ENCODE measurements at regions not wholly inside any gene's neighbourhood (a gene's known extent, or its start where the extent isn't known, plus 50 kb on each side); places are given as distances from the start of the nearest gene placed in this dataset.

DNA sequence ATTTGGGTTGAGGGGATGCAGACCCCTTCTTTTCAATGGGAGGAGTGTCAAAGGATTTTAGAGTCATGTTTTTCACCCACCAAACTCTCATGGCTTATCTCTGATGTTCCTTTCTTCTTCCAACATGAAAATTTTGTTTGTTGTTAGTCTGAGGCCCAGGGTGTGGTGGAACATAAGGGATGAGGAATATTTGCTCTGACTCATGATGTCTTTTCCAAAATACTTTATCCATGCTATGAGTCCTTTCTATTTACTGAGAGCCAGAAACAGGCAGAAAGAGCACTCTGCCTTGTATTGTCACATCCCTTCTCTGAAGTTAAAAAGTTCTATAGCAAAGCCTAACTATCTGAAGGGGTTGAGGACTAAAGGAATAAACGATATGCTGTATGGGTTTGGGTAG, 61.6 kb upstream of the GYPA start:
- H3K27ac ChIP-seq (ENCODE audit: low read length) = no peak overlapping the region
- WGBS = 97% methylated on average over 1 of the region's 1 CpG
- H3K9me3 ChIP-seq (ENCODE audit: control insufficient read depth, low read length) = no peaks in the 10 kb centered on the region
- DNase-seq (no peak), ATAC-seq (no peak)
- no peaks in the 10 kb centered on the region for H3K27me3 ChIP-seq (ENCODE audit: control insufficient read depth, insufficient read depth)
- no peaks in the 10 kb centered on the region for H3K4me1 ChIP-seq (ENCODE audit: control insufficient read depth, insufficient read depth, low read length)
- intact Hi-C loops (cut with DNase I) = no loop called here
- no peak overlapping the region for H3K4me3 ChIP-seq (ENCODE audit: low read length)

DNA sequence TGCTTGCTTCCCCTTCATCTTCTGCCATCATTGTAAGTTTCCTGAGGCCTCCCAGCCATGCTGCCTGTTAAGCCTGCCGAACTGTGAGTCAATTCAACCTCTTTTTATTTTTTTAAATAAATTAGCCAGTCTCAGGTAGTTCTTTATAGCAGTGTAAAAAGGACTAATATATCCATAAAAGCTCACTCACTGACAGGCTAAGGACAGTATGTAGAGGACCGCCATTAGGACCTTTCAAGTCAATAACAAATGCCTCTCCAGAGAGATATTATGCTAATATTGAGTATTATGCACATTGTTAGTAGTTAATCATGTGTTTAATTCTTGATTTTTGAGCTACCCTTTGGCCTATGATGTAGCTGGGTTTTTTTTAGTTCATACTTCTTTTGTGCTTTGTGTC, 62.6 kb upstream of the GYPA start:
- Histone ChIP-seq H3K9me3 (ENCODE audit: control insufficient read depth, low read length) (no peaks in the 10 kb centered on the region), H3K27ac (ENCODE audit: low read length) (no peak overlapping the region), H3K4me3 (ENCODE audit: low read length) (no peak overlapping the region), H3K27me3 (ENCODE audit: control insufficient read depth, insufficient read depth) (no peaks in the 10 kb centered on the region), H3K4me1 (ENCODE audit: control insufficient read depth, insufficient read depth, low read length) (no peaks in the 10 kb centered on the region)
- intact Hi-C loops (cut with DNase I) = no loop called here
- DNase-seq (no peak), ATAC-seq (no peak)
- 92% methylated on average over 2 of the region's 2 CpGs for WGBS

GRCh38 chr4:144204431-144204830, 63.9 kb upstream of the GYPA start:
- Histone ChIP-seq H3K27me3 (ENCODE audit: control insufficient read depth, insufficient read depth) (no peaks in the 10 kb centered on the region), H3K4me3 (ENCODE audit: low read length) (no peak overlapping the region), H3K9me3 (ENCODE audit: control insufficient read depth, low read length) (no peaks in the 10 kb centered on the region), H3K4me1 (ENCODE audit: control insufficient read depth, insufficient read depth, low read length) (no peaks in the 10 kb centered on the region), H3K27ac (ENCODE audit: low read length) (no peak overlapping the region)
- ATAC-seq (no peak), DNase-seq (no peak)
- intact Hi-C loops (cut with DNase I) = no loop called here

GRCh38 chr4:144206711-144207110, 66.2 kb upstream of the GYPA start:
- WGBS = 63% methylated on average over 1 of the region's 1 CpG
- intact Hi-C loops (cut with DNase I) = no loop called here
- H3K9me3 ChIP-seq (ENCODE audit: control insufficient read depth, low read length) = no peaks in the 10 kb centered on the region
- no peaks in the 10 kb centered on the region for H3K27me3 ChIP-seq (ENCODE audit: control insufficient read depth, insufficient read depth)
- ATAC-seq = no peak
- H3K4me3 ChIP-seq (ENCODE audit: low read length) = no peak overlapping the region
- no peak overlapping the region for H3K27ac ChIP-seq (ENCODE audit: low read length)
- H3K4me1 ChIP-seq (ENCODE audit: control insufficient read depth, insufficient read depth, low read length) = no peaks in the 10 kb centered on the region
- DNase-seq = no peak

GRCh38 chr4:144208074-144208473, 67.6 kb upstream of the GYPA start:
- no peak overlapping the region for H3K4me3 ChIP-seq (ENCODE audit: low read length)
- ATAC-seq = no peak
- no peak for DNase-seq
- H3K27me3 ChIP-seq (ENCODE audit: control insufficient read depth, insufficient read depth) = no peaks in the 10 kb centered on the region
- no peaks in the 10 kb centered on the region for H3K9me3 ChIP-seq (ENCODE audit: control insufficient read depth, low read length)
- 80% methylated on average over 2 of the region's 2 CpGs for WGBS
- H3K4me1 ChIP-seq (ENCODE audit: control insufficient read depth, insufficient read depth, low read length) = no peaks in the 10 kb centered on the region
- intact Hi-C loops (cut with DNase I) = no loop called here
- H3K27ac ChIP-seq (ENCODE audit: low read length) = no peak overlapping the region

- 77% methylated on average over 4 of the region's 4 CpGs for WGBS
- no peak overlapping the region for H3K27ac ChIP-seq (ENCODE audit: low read length)
- no peak for DNase-seq
- no peaks in the 10 kb centered on the region for H3K4me1 ChIP-seq (ENCODE audit: control insufficient read depth, insufficient read depth, low read length)
- no peaks in the 10 kb centered on the region for H3K9me3 ChIP-seq (ENCODE audit: control insufficient read depth, low read length)
- ATAC-seq = no peak
- intact Hi-C loops (cut with DNase I) = no loop called here
- no peaks in the 10 kb centered on the region for H3K27me3 ChIP-seq (ENCODE audit: control insufficient read depth, insufficient read depth)
- H3K4me3 ChIP-seq (ENCODE audit: low read length) = no peak overlapping the region
Observed at GRCh38 chr4:144209491-144209890, 69.0 kb upstream of the GYPA start.

GRCh38 chr4:144213371-144213770, 72.9 kb upstream of the GYPA start:
- Histone ChIP-seq H3K9me3 (ENCODE audit: control insufficient read depth, low read length) (no peaks in the 10 kb centered on the region), H3K27me3 (ENCODE audit: control insufficient read depth, insufficient read depth) (no peaks in the 10 kb centered on the region), H3K4me3 (ENCODE audit: low read length) (no peak overlapping the region), H3K27ac (ENCODE audit: low read length) (no peak overlapping the region), H3K4me1 (ENCODE audit: control insufficient read depth, insufficient read depth, low read length) (no peaks in the 10 kb centered on the region)
- ATAC-seq = no peak
- intact Hi-C loops (cut with DNase I) = no loop called here
- 68% methylated on average over 4 of the region's 4 CpGs for WGBS
- no peak for DNase-seq

GRCh38 chr4:144223149-144223548, 82.6 kb upstream of the GYPA start:
- no peak overlapping the region for H3K4me3 ChIP-seq (ENCODE audit: low read length)
- no peaks in the 10 kb centered on the region for H3K27me3 ChIP-seq (ENCODE audit: control insufficient read depth, insufficient read depth)
- ATAC-seq (peak; percentile 74 to 79), DNase-seq (no peak)
- WGBS = 69% methylated on average over 1 of the region's 1 CpG
- intact Hi-C loops (cut with DNase I) = no loop called here
- no peaks in the 10 kb centered on the region for H3K4me1 ChIP-seq (ENCODE audit: control insufficient read depth, insufficient read depth, low read length)
- H3K27ac ChIP-seq (ENCODE audit: low read length) = no peak overlapping the region
- H3K9me3 ChIP-seq (ENCODE audit: control insufficient read depth, low read length) = no peaks in the 10 kb centered on the region

GRCh38 chr4:144223661-144224060, 83.1 kb upstream of the GYPA start:
- Histone ChIP-seq H3K27ac (ENCODE audit: low read length) (no peak overlapping the region), H3K4me3 (ENCODE audit: low read length) (no peak overlapping the region), H3K4me1 (ENCODE audit: control insufficient read depth, insufficient read depth, low read length) (no peaks in the 10 kb centered on the region), H3K9me3 (ENCODE audit: control insufficient read depth, low read length) (no peaks in the 10 kb centered on the region), H3K27me3 (ENCODE audit: control insufficient read depth, insufficient read depth) (no peaks in the 10 kb centered on the region)
- intact Hi-C loops (cut with DNase I) = no loop called here
- ATAC-seq = no peak
- WGBS = 61% methylated on average over 2 of the region's 2 CpGs
- DNase-seq = no peak

- H3K9me3 ChIP-seq (ENCODE audit: control insufficient read depth, low read length) = no peaks in the 10 kb centered on the region
- no peak overlapping the region for H3K27ac ChIP-seq (ENCODE audit: low read length)
- WGBS = 87% methylated on average over 1 of the region's 1 CpG
- H3K4me3 ChIP-seq (ENCODE audit: low read length) = no peak overlapping the region
- H3K4me1 ChIP-seq (ENCODE audit: control insufficient read depth, insufficient read depth, low read length) = no peaks in the 10 kb centered on the region
- ATAC-seq (no peak), DNase-seq (no peak)
- H3K27me3 ChIP-seq (ENCODE audit: control insufficient read depth, insufficient read depth) = no peaks in the 10 kb centered on the region
- intact Hi-C loops (cut with DNase I) = no loop called here
Observed at GRCh38 chr4:144259285-144259684, 118.8 kb upstream of the GYPA start.

DNA sequence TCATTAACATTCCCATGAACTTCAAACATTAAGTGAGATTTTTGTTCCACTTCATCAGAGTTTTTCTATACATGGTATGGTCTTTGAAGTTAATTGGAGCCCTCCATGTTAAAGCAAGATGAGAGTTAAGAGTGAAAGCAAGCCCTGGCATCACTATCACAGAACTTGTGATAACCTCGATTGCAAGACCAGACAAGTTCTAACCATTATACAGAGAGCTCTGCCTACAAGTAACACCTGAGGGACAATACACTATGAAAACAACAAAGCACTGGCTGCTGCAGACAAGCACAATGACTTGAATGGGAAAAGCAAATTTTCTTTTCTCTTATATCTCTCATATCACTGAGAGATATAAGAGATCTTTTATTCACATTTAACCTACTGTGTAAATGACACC, 126.6 kb upstream of the GYPA start:
- Histone ChIP-seq H3K9me3 (ENCODE audit: control insufficient read depth, low read length) (no peaks in the 10 kb centered on the region), H3K27me3 (ENCODE audit: control insufficient read depth, insufficient read depth) (no peaks in the 10 kb centered on the region), H3K4me3 (ENCODE audit: low read length) (no peak overlapping the region), H3K27ac (ENCODE audit: low read length) (no peak overlapping the region), H3K4me1 (ENCODE audit: control insufficient read depth, insufficient read depth, low read length) (no peaks in the 10 kb centered on the region)
- ATAC-seq (no peak), DNase-seq (no peak)
- 44% methylated on average over 1 of the region's 1 CpG for WGBS
- intact Hi-C loops (cut with DNase I) = no loop called here

DNA sequence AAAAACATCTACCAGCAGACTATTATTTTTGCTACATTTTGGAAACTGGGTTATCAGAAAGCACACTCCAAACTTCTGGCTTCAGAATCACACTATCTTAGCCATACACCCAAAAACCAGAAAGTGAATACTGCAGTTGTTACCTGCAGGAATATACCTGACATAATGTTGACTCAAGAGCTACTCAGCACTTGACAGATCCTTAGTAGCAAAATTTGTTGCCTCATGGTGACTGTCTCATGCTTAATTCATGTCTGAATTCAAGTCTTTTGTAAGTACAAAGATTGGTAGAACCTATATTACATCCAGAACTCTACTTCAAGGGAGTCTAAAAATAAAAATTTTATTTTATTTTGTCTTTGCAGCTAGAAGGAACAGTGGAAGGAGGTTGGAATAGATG, 140.2 kb upstream of the GYPA start:
- H3K27ac ChIP-seq (ENCODE audit: low read length) = no peak overlapping the region
- no peaks in the 10 kb centered on the region for H3K9me3 ChIP-seq (ENCODE audit: control insufficient read depth, low read length)
- no peak for DNase-seq
- no peaks in the 10 kb centered on the region for H3K27me3 ChIP-seq (ENCODE audit: control insufficient read depth, insufficient read depth)
- no peaks in the 10 kb centered on the region for H3K4me1 ChIP-seq (ENCODE audit: control insufficient read depth, insufficient read depth, low read length)
- H3K4me3 ChIP-seq (ENCODE audit: low read length) = no peak overlapping the region
- ATAC-seq = no peak
- intact Hi-C loops (cut with DNase I) = no loop called here

All from right cardiac atrium (tissue), 5 donors.